MM.1S (cell line): ENCODE measurements at regions not wholly inside any gene's neighbourhood (a gene's known extent, or its start where the extent isn't known, plus 50 kb on each side); places are given as distances from the start of the nearest gene placed in this dataset.

Source experiments
- DNase-seq: peaks from one replicate; pipeline ENCODE4 v3.0.0-alpha.2; 2015
- H2AFZ ChIP-seq: fragments of 300-600 bp; sonication (generic); 2 replicates; pipeline ENCODE4 v1.6.0; 2016; ENCODE audit warnings: antibody characterized with exemption, low read length
- H3F3A ChIP-seq: fragments of 300-600 bp; sonication (generic); 2 replicates; pipeline ENCODE4 v1.6.1; 2016; ENCODE audit warnings: mild to moderate bottlenecking, antibody characterized with exemption, low read length, moderate library complexity, mixed read lengths; ENCODE audit not compliant: insufficient read depth
- H3K27ac ChIP-seq: fragments of 300-600 bp; sonication (generic); 2 replicates; pipeline ENCODE4 v1.5.1; 2016; ENCODE audit warnings: mild to moderate bottlenecking, low read length
- H3K27me3 ChIP-seq: fragments of 300-600 bp; sonication (generic); replicated peaks from 2 replicates; pipeline ENCODE4 v1.6.0; 2016; ENCODE audit warnings: low read length; ENCODE audit not compliant: insufficient read depth
- H3K36me3 ChIP-seq: fragments of 300-600 bp; sonication (generic); replicated peaks from 2 replicates; pipeline ENCODE4 v1.6.1; 2016; ENCODE audit warnings: mild to moderate bottlenecking, low read length, mixed read lengths; ENCODE audit not compliant: insufficient read depth
- H3K4me1 ChIP-seq: fragments of 300-600 bp; sonication (generic); 2 replicates; pipeline ENCODE4 v1.6.1; 2016; ENCODE audit warnings: low read length, mixed read lengths
- H3K4me2 ChIP-seq: fragments of 300-600 bp; sonication (generic); 2 replicates; pipeline ENCODE4 v1.6.0; 2016; ENCODE audit warnings: low read depth, low read length
- H3K4me3 ChIP-seq: fragments of 300-600 bp; sonication (generic); 2 replicates; pipeline ENCODE4 v1.5.1; 2016; ENCODE audit warnings: low read length, mixed read lengths
- H3K79me2 ChIP-seq: fragments of 300-600 bp; sonication (generic); 2 replicates; pipeline ENCODE4 v1.6.1; 2016; ENCODE audit warnings: mixed run types, low read length, mixed read lengths
- H3K9ac ChIP-seq: fragments of 300-600 bp; sonication (generic); 2 replicates; pipeline ENCODE4 v1.6.1; 2016; ENCODE audit warnings: low read length, mixed read lengths
- H3K9me2 ChIP-seq: fragments of 300-600 bp; sonication (generic); replicated peaks from 2 replicates; pipeline ENCODE4 v1.6.1; 2016; ENCODE audit warnings: mild to moderate bottlenecking, low read length, mixed read lengths; ENCODE audit not compliant: insufficient read depth
- H3K9me3 ChIP-seq: fragments of 300-600 bp; sonication (generic); replicated peaks from 2 replicates; pipeline ENCODE4 v1.6.1; 2016; ENCODE audit warnings: mild to moderate bottlenecking, low read length, mixed read lengths; ENCODE audit not compliant: insufficient read depth
- H4K20me1 ChIP-seq: fragments of 300-600 bp; sonication (generic); 2 replicates; pipeline ENCODE4 v1.6.1; 2016; ENCODE audit warnings: mild to moderate bottlenecking, low read length, moderate library complexity, mixed read lengths; ENCODE audit not compliant: insufficient read depth
- CTCF ChIP-seq: fragments of 300-600 bp; sonication (generic); IDR thresholded peaks from 2 replicates; pipeline ENCODE4 v1.5.1; 2016; ENCODE audit warnings: antibody characterized with exemption, low read length, mixed read lengths
- EZH2 ChIP-seq: fragments of 300-600 bp; sonication (generic); optimal IDR thresholded peaks from 2 replicates; pipeline ENCODE3; 2017; ENCODE audit warnings: low read depth, mild to moderate bottlenecking, antibody characterized with exemption, low read length, mixed read lengths
- EZH2phosphoT487 ChIP-seq: fragments of 300-600 bp; sonication (generic); IDR thresholded peaks from 2 replicates; pipeline ENCODE4 v1.6.1; 2018; ENCODE audit warnings: antibody characterized with exemption, low read length

GRCh38 chr11:22084056-22084455 is 108.8 kb upstream of the ANO5 start:
- no peaks in the 10 kb centered on the region for H3K9me3 ChIP-seq
- H2AFZ ChIP-seq = no peak overlapping the region
- no peak for TF ChIP-seq EZH2phosphoT487
- no peak for DNase-seq
- H3K9ac ChIP-seq = no peak overlapping the region
- no peak overlapping the region for H3K4me2 ChIP-seq
- H3K4me3 ChIP-seq = no peak overlapping the region
- H3K79me2 ChIP-seq = no peaks in the 10 kb centered on the region
- H3K36me3 ChIP-seq = no peaks in the 10 kb centered on the region
- H3K27me3 ChIP-seq = no peaks in the 10 kb centered on the region
- H3K4me1 ChIP-seq = no peaks in the 10 kb centered on the region
- no peaks in the 10 kb centered on the region for H3K9me2 ChIP-seq
- H4K20me1 ChIP-seq = no peaks in the 10 kb centered on the region
- no peaks in the 10 kb centered on the region for H3F3A ChIP-seq
- H3K27ac ChIP-seq = no peak overlapping the region

- H2AFZ ChIP-seq = no peak overlapping the region
- no peaks in the 10 kb centered on the region for H3K4me1 ChIP-seq
- no peaks in the 10 kb centered on the region for H3K79me2 ChIP-seq
- no peaks in the 10 kb centered on the region for H3K9me2 ChIP-seq
- H4K20me1 ChIP-seq = no peaks in the 10 kb centered on the region
- H3K9me3 ChIP-seq = no peaks in the 10 kb centered on the region
- no peak overlapping the region for H3K9ac ChIP-seq
- no peak for DNase-seq
- H3F3A ChIP-seq = no peaks in the 10 kb centered on the region
- H3K36me3 ChIP-seq = no peaks in the 10 kb centered on the region
- H3K4me3 ChIP-seq = no peak overlapping the region
- no peak for TF ChIP-seq EZH2phosphoT487
- no peak for TF ChIP-seq CTCF
- TF ChIP-seq EZH2 = no peak
- H3K4me2 ChIP-seq = no peak overlapping the region
- no peak overlapping the region for H3K27ac ChIP-seq
- H3K27me3 ChIP-seq = no peaks in the 10 kb centered on the region
Measured at GRCh38 chr11:22084564-22084963, 108.3 kb upstream of the ANO5 start.

- TF ChIP-seq CTCF = no peak
- no peak for TF ChIP-seq EZH2
- TF ChIP-seq EZH2phosphoT487 = no peak
- H3K27me3 ChIP-seq = no peaks in the 10 kb centered on the region
- no peak overlapping the region for H3K4me2 ChIP-seq
- H3K9ac ChIP-seq = no peak overlapping the region
- H3K4me3 ChIP-seq = no peak overlapping the region
- H3K9me3 ChIP-seq = no peaks in the 10 kb centered on the region
- H4K20me1 ChIP-seq = no peaks in the 10 kb centered on the region
- DNase-seq = no peak
- no peak overlapping the region for H2AFZ ChIP-seq
- H3F3A ChIP-seq = no peaks in the 10 kb centered on the region
- no peak overlapping the region for H3K27ac ChIP-seq
- no peaks in the 10 kb centered on the region for H3K9me2 ChIP-seq
- H3K36me3 ChIP-seq = no peaks in the 10 kb centered on the region
- no peaks in the 10 kb centered on the region for H3K79me2 ChIP-seq
- H3K4me1 ChIP-seq = no peaks in the 10 kb centered on the region
Measured at GRCh38 chr11:22089609-22090008, 103.3 kb upstream of the ANO5 start.

GRCh38 chr11:22106566-22106965 is 86.3 kb upstream of the ANO5 start:
- no peaks in the 10 kb centered on the region for H3F3A ChIP-seq
- H3K4me2 ChIP-seq = no peak overlapping the region
- no peak overlapping the region for H3K27ac ChIP-seq
- H3K36me3 ChIP-seq = no peaks in the 10 kb centered on the region
- H3K4me3 ChIP-seq = no peak overlapping the region
- DNase-seq = no peak
- H3K9me3 ChIP-seq = no peaks in the 10 kb centered on the region
- H3K9me2 ChIP-seq = no peaks in the 10 kb centered on the region
- no peak overlapping the region for H3K9ac ChIP-seq
- no peaks in the 10 kb centered on the region for H4K20me1 ChIP-seq
- H3K27me3 ChIP-seq = no peaks in the 10 kb centered on the region
- TF ChIP-seq CTCF (no peak), EZH2phosphoT487 (no peak), EZH2 (no peak)
- no peaks in the 10 kb centered on the region for H3K79me2 ChIP-seq
- H3K4me1 ChIP-seq = no peaks in the 10 kb centered on the region
- H2AFZ ChIP-seq = no peak overlapping the region
